Fibroblast of skin of left quadriceps (primary cell): ENCODE measurements at regions not wholly inside any gene's neighbourhood (a gene's known extent, or its start where the extent isn't known, plus 50 kb on each side); places are given as distances from the start of the nearest gene placed in this dataset.

Source experiments
- DNase-seq, 2 experiments: peaks; one replicate each; pipeline ENCODE4 v3.0.0-alpha.2; 2013; ENCODE audit warnings: low read depth in 2 of 2

DNA sequence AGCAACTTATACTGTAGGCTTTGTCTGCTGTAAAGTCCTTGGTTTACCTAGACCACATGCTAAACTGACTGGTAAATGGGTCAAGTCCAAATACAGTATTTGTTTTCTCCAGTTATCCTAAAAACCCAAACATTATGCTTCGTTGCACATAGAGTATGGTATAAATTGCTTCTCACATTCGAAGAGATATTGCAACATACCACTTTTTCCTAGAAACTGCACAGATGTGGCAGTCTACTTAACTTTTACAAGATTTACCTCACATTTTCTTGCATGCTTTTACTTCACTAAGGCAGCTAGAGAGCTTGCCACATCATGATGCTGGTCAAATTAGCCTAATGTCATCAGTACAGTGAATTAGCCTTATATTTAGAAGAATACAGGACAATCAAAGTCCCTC is 66.0 kb upstream of the SCN7A start:
- DNase-seq: no peak

- DNase-seq: no peak
Observed at GRCh38 chr2:166550923-166551322, 56.9 kb upstream of the SCN7A start.

DNA sequence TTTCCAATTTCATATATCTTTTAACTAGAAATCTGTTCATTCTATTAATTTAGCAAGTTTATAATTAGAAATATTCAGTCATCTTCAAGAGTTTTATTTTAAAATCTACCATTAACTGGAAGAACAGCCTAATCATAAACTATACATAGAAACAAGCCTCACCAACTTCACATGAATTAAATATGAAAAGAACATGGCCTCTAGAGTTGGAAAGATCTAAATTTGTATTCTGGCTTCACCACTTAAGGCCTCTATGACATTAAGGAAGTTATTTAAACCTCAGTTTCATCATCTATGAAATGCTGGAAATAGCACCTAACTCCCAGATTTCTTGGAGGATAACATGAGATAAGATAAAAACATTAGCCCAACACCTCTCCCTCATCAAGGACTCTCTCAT is 51.4 kb upstream of the SCN7A start:
- no peak for DNase-seq
